CD4-positive, alpha-beta T cell treated with Interleukin-15 for 4 hours (primary cell): ENCODE measurements at regions not wholly inside any gene's neighbourhood (a gene's known extent, or its start where the extent isn't known, plus 50 kb on each side); places are given as distances from the start of the nearest gene placed in this dataset.
"Not testable (repeated sequence)": the region's sequence is repeated elsewhere in the genome, so short reads cannot be mapped to it uniquely, and the experiment has no call there.

Experiments
- DNase-seq: peaks from one replicate; pipeline ENCODE4 v3.0.0-alpha.2; 2020; ENCODE audit warnings: low spot score

GRCh38 chr15:36406366-36406765 is 173.1 kb upstream of the CDIN1 start:
- no peak for DNase-seq

DNA sequence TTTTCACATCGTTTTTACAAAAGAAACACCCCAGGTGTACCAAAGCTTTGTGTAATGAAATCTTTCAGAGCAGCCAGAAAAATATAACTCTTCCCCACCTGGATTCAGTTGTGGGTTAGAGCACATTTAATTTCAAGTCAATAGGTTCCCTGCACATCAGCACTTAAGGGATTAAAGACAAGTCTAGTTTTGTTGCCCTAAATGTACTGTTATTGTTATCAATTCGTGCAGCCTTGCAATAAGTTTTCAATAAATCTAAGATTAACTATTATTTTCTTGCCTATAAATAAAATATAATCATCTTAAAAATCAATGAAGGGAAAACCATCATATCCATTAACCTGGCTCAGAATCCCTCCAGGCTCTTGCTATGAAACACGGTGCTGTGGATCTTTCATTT is 172.5 kb upstream of the CDIN1 start:
- no peak for DNase-seq

- DNase-seq: no peak
Measured at GRCh38 chr15:36407647-36408046, 171.8 kb upstream of the CDIN1 start.

DNA sequence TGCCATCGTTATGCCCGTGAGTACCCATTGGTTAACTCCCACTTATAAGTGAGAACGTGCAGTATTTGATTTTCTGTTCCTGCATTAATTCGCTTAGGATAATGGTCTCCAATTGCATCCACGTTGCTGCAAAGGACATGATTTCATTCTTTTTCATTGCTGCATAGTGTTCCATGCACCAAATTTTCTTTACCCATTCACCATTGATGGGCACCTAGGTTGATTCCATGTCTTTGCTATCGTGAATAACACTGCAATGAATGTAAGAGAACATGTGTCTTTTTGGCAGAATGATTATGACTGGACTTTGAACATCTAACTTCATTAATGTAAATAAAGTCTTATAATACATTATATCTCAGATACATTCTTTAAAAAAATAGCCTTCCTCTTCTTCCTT is 169.6 kb upstream of the CDIN1 start:
- no peak for DNase-seq

GRCh38 chr15:36414670-36415069 is 164.8 kb upstream of the CDIN1 start:
- no peak for DNase-seq

GRCh38 chr15:36415643-36416042 is 163.8 kb upstream of the CDIN1 start:
- DNase-seq: no peak

DNA sequence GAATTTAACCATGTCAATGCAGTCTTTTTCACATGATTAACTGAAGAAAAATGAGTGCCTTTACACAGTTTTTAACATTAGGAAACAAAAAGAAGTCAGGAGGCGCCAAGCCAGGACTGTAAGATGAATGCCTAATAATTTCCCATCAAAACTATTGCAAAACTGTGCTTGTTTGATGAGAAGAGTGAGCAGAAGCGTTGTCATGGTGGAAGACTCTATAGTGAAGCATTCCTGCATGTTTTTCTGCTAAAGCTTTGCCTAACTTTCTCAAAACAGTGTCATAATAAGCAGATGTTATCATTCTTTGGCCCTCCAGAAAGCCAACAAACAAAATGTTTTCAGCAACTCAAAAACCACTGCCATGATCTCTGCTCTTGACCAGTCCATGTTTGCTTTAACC is 156.8 kb upstream of the CDIN1 start:
- DNase-seq: no peak

DNA sequence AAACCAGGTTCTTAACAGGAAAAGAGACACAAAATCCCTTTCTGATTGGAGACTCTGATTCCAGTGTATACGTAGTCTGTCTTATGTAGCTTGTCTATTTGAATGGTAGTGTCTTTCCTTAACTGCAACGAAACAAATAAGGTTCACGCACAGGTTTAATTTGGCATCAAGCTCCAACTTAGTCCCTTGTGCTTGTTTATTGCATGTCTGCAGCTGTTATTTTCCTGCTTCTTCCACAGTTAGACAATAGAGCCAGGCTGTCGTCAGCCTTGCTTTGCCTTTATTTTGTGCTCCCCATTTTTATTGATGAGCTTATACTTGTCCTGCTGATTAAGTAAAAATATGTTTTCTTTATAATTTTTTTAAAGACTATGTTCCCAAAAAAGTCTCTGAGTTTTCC is 152.7 kb upstream of the CDIN1 start:
- DNase-seq: no peak

DNA sequence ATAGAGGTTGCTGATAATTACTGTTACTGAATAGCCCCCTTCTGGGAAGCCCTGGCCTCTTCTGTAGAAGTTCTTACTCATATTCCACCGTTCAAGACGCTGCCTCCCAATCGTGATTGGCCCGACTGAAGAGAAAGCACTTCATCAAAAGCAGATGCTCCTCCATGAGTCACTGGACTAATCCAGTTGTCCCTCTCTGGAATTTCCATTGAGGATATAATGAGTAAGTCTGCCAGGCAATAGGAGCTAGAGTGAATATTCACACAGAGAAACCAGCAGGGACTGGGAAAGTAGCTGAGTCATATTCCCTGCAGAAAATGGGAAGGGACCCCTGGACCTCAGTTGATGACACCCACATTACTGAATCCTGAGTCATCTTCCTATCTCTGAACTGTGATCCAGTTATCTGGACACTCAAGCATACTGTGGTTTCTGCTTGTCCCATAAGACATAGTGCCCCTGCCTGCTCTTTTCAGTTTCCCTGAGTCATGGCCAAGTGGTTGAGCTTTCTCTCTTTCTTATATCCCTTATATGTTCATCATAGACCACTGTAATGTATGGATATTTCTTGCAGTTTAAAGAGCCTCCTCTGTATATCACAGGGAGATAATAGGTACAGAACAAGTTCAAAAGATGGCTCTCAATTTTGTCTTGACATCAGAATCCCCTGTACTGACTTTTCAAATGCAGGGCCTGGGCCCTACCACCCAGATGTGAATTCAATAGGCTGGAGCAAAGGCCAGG is 151.2 kb upstream of the CDIN1 start:
- no peak for DNase-seq

- no peak for DNase-seq
Measured at GRCh38 chr15:36429707-36430106, 149.7 kb upstream of the CDIN1 start.

DNA sequence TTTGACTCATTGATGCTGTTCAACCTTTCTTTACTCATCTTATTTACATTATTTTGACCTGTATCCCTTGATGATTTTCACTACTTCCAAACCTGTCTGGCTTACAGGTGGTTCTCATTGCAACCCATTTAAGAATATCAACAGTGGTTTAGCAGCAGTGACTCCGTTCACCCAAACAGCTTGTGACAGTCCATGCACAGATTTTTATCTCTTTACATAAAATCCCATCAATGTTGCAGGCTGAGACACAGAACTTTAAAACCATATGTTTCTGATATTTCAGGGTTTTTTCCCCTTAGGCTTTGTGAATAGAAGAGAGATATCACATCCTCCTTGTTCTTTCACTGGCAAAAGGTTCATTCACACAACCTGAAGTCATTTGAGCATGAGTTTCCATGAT is 149.1 kb upstream of the CDIN1 start:
- DNase-seq: no peak

DNA sequence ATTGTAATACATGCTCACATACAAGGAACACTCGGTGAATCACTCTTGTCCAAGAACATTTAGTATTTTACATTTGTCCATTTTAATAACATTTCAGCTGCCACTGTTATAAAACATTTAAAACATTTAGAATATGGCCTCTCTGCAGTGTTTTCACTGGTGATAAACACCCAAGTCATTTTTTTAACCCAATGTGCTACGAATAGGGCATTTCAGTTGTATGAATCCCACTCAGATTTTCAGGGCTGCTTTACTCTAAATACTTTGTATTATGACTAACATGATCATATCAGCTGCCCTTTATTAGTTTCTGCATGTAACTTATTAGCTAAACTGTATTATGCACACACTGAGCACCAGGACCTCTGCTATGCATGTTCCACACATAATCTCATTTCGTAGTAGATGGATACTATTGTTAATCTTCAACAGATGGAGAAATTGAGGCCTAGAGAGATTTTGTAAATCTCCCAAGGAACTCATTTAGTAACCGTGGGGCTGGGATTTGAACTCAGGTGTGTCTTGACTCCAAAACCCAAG is 148.6 kb upstream of the CDIN1 start:
- no peak for DNase-seq

- no peak for DNase-seq
Measured at GRCh38 chr15:36432161-36432560, 147.3 kb upstream of the CDIN1 start.

DNA sequence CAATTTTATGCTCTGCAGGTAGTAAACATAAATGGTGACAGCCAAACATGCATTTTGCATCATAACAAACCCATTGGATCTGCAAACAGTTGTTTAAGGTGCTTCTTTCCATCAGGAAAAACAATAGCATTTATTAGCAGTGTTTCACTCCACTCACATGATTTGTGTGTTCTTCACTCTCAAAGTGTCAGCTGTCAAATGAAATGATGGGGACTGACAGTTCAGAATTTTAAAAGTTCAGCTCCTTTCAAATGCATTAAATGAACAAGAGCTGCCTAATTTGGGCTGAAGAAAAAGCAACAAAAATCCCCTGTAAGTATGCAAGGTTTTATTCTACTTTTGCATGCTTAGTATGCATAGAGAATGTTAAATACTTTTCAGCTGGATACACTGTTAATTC is 145.2 kb upstream of the CDIN1 start:
- DNase-seq: no peak

GRCh38 chr15:36438499-36438898 is 140.9 kb upstream of the CDIN1 start:
- no peak for DNase-seq

- DNase-seq: no peak
Measured at GRCh38 chr15:36447373-36447772, 132.1 kb upstream of the CDIN1 start.

DNA sequence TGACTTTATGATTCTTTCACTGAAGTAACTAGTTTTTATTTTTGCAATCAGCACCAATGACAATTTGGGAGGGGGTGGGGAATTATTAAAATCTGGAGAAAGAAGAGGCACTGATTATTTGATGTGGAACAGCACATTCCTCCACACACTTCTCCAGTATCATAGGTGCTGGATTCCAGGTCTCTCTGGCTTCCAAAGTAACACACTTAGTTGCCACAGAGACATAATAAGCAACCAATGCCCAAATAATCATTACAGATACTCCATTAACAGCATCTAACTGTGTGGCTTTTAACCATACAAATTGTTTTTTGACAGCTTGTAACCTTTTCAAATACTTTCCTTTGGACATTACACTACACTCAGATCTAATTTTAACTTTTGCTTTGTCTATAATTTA is 131.0 kb upstream of the CDIN1 start:
- no peak for DNase-seq

DNA sequence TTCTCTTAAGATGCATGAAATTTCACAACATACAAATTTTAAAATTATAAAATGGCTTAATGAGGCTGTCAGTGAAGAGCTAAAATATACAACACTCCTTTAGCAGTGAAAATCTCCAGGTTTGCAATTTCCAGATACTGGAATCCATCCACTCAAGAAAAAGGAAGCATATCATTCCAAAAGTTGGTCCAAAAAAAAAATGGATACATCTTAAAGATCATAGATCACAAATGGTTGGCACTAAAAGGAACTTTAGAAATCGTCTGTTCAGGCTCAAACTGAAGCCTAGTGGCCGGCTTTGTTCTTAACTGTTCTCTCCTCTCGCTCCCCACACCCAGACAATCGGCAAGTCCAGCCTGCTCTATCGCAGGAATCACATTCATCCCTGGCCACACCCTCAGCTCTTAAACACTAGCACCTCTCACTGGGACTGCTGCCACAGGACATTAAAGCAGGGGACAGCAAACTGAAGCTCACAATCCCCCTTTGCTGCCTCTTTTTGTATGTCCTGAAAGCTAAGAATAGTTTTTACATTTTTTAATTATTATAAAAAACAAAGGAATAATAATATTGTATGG is 130.3 kb upstream of the CDIN1 start:
- no peak for DNase-seq

DNA sequence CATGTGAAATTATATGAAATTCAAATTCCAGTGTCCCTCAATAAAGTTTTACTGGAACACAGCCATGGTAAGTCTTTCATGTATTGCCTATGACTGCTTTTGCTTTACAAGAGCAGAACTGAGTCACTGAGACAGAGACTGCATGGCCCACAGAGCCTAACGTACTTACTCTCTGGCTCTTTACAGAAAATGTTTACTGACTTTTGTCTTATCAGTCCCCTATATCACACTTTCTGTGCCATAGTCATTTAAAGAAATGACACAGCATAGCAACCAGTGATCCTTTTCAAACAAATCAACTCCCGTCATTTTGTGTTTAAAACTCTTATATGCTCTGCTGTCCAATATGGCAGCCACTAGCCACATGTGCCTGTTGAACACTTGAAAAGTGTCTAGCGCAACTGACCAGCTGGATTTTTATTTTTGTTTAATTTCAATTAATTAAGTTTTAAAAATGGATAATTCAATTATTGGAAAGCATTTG is 129.7 kb upstream of the CDIN1 start:
- DNase-seq: no peak

DNA sequence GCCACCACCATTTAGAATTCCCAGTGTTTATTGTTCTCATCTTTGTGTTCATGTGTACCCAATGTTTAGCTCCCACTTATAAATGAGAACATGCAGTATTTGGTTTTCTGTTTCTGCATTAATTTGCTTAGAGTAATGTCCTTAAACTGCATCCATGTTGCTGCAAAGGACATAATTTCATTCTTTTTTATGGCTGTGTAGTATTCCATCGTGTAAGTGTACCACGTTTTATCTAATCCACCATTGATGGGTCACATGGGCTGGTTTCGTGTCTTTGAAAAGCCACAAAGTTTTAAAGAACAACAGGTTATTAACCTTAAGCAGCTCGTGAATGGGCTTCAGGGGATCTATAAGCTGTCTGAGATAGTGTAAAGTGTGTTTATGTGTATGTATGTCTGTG is 125.2 kb upstream of the CDIN1 start:
- not testable (repeated sequence) for DNase-seq

GRCh38 chr15:36458411-36458810 is 121.0 kb upstream of the CDIN1 start:
- DNase-seq: no peak

DNA sequence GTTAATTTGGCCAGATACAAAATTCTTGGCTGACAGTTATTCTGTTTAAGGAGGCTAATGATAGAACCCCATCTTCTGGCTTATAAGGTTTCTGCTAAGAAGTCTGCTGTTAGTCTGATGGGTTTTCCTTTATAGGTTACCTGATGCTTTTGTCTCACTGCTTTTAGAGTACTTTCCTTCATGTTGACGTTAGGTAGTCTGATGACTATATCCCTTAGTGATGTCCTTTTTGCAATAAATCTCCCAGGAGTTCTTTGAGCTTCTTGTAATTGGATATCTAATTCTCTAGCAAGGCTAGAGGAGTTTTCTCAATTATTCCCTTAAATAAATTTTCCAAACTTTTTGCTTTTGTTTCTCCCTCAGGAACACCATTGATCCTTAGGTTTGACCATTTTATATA is 114.1 kb upstream of the CDIN1 start:
- DNase-seq: no peak

- no peak for DNase-seq
Measured at GRCh38 chr15:36468746-36469145, 110.7 kb upstream of the CDIN1 start.
